ENCODE measurements at regions not wholly inside any gene's neighbourhood (a gene's known extent, or its start where the extent isn't known, plus 50 kb on each side); places are given as distances from the start of the nearest gene placed in this dataset.
"Not testable (repeated sequence)": the region's sequence is repeated elsewhere in the genome, so short reads cannot be mapped to it uniquely, and the experiment has no call there.

- H3K4me1 ChIP-seq, result peaks cover 8% of the 10 kb centered on the region
- H3K36me3 ChIP-seq, result no peaks in the 10 kb centered on the region
- no peak overlapping the region for H3K4me3 ChIP-seq
- TF ChIP-seq, protein P1, sequence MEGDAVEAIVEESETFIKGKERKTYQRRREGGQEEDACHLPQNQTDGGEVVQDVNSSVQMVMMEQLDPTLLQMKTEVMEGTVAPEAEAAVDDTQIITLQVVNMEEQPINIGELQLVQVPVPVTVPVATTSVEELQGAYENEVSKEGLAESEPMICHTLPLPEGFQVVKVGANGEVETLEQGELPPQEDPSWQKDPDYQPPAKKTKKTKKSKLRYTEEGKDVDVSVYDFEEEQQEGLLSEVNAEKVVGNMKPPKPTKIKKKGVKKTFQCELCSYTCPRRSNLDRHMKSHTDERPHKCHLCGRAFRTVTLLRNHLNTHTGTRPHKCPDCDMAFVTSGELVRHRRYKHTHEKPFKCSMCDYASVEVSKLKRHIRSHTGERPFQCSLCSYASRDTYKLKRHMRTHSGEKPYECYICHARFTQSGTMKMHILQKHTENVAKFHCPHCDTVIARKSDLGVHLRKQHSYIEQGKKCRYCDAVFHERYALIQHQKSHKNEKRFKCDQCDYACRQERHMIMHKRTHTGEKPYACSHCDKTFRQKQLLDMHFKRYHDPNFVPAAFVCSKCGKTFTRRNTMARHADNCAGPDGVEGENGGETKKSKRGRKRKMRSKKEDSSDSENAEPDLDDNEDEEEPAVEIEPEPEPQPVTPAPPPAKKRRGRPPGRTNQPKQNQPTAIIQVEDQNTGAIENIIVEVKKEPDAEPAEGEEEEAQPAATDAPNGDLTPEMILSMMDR (IDR thresholded peaks at IDR 0.05; ENCODE audit: borderline replicate concordance), result no peak
- no peak for DNase-seq
- intact Hi-C loops (cut with micrococcal nuclease), result no loop called here
- no peaks in the 10 kb centered on the region for H3K27me3 ChIP-seq (ENCODE audit: low read depth)
- H3K27ac ChIP-seq (replicated peaks), result no peak overlapping the region
- H3K9me3 ChIP-seq (replicated peaks), result peaks cover 16% of the 10 kb centered on the region
These were observed 99.0 kb upstream of the DDHD1 start for GRCh38 chr14:53252141-53252540.

- DNase-seq, result no peak
- no peak overlapping the region for H3K4me3 ChIP-seq
- TF ChIP-seq, protein P1 (IDR thresholded peaks at IDR 0.05; ENCODE audit: borderline replicate concordance), result no peak
- H3K36me3 ChIP-seq, result no peaks in the 10 kb centered on the region
- H3K27ac ChIP-seq (replicated peaks), result no peak overlapping the region
- H3K27me3 ChIP-seq (ENCODE audit: low read depth), result no peaks in the 10 kb centered on the region
- peaks cover 8% of the 10 kb centered on the region for H3K4me1 ChIP-seq
- intact Hi-C loops (cut with micrococcal nuclease), result no loop called here
- no peaks in the 10 kb centered on the region for H3K9me3 ChIP-seq (replicated peaks)
These were observed 95.9 kb upstream of the DDHD1 start for GRCh38 chr14:53249059-53249458.

DNA sequence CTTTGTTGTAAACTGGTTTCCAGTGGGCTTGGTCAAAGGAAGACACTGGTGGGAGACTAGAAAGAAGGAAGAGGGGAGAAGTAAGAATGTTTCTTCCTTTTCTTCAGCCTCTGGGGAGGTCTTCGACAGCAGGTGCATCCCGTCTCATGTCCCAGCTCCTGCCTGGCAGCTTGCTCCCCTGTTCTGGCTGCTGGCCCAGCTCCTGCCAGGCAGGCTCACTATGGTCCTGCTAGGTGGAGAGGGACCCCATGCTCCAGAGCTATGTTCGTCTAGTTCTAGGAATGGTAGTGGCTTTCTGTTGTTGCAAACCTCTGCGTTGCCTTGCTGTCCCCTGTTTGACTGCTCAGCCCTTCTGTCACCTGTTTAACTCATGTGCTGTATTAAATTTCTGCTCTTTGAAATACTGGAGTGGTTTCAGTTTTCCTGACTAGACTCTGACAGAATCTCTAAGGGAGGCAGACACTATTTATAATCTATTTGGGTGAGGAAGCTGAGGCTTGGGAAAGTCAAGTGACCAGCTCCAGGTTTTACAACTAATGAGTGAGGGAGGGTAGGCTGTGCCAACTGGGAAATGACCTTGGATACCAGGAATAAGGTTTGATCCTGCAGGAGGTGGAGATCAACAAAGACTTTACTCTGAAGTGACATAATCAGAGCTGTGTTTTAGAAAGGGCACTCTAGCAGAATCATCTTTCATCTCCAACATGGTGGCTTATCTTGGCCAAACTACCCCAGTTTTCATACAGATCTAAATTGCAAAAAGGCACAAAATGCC lies 94.7 kb upstream of the DDHD1 start:
- DNase-seq, result no peak
- Histone ChIP-seq H3K9me3 (replicated peaks) (no peaks in the 10 kb centered on the region), H3K4me1 (peaks cover 8% of the 10 kb centered on the region), H3K27me3 (ENCODE audit: low read depth) (no peaks in the 10 kb centered on the region), H3K36me3 (no peaks in the 10 kb centered on the region), H3K4me3 (no peak overlapping the region), H3K27ac (replicated peaks) (no peak overlapping the region)
- TF ChIP-seq, protein P1 (IDR thresholded peaks at IDR 0.05; ENCODE audit: borderline replicate concordance), result no peak
- intact Hi-C loops (cut with micrococcal nuclease), result no loop called here

GRCh38 chr14:53242898-53243297 lies 89.8 kb upstream of the DDHD1 start:
- H3K27ac ChIP-seq (replicated peaks); H3K4me1 ChIP-seq; H3K4me3 ChIP-seq; H3K36me3 ChIP-seq; H3K9me3 ChIP-seq (replicated peaks); intact Hi-C loops (cut with micrococcal nuclease); H3K27me3 ChIP-seq (ENCODE audit: low read depth); DNase-seq: not testable (repeated sequence)

GRCh38 chr14:53237488-53237887 lies 84.4 kb upstream of the DDHD1 start:
- peak overlapping the region; percentile 70 for H3K27ac ChIP-seq (replicated peaks)
- H3K4me3 ChIP-seq, result no peak overlapping the region
- no peaks in the 10 kb centered on the region for H3K9me3 ChIP-seq (replicated peaks)
- intact Hi-C loops (cut with micrococcal nuclease), result no loop called here
- H3K27me3 ChIP-seq (ENCODE audit: low read depth), result no peaks in the 10 kb centered on the region
- no peaks in the 10 kb centered on the region for H3K36me3 ChIP-seq
- TF ChIP-seq, protein P1 (IDR thresholded peaks at IDR 0.05; ENCODE audit: borderline replicate concordance), result no peak
- no peak for DNase-seq
- H3K4me1 ChIP-seq, result no peaks in the 10 kb centered on the region

- Histone ChIP-seq H3K4me1 (no peaks in the 10 kb centered on the region), H3K4me3 (no peak overlapping the region), H3K36me3 (no peaks in the 10 kb centered on the region), H3K27ac (replicated peaks) (peak overlapping the region; percentile 70), H3K27me3 (ENCODE audit: low read depth) (no peaks in the 10 kb centered on the region), H3K9me3 (replicated peaks) (no peaks in the 10 kb centered on the region)
- TF ChIP-seq, protein P1 (IDR thresholded peaks at IDR 0.05; ENCODE audit: borderline replicate concordance), result no peak
- intact Hi-C loops (cut with micrococcal nuclease), result no loop called here
- no peak for DNase-seq
These were observed 83.6 kb upstream of the DDHD1 start for GRCh38 chr14:53236708-53237107.

All from left ventricle myocardium inferior (tissue), 1 donor.